Activated B cell treated with CpG ODN at 0.5 μM for 24 hours (primary cell): ENCODE measurements at regions not wholly inside any gene's neighbourhood (a gene's known extent, or its start where the extent isn't known, plus 50 kb on each side); places are given as distances from the start of the nearest gene placed in this dataset.

Source experiments
- ATAC-seq: fragments of 200-7000 bp; cut with Tn5 transposase; one replicate; pipeline ENCODE4 v1.10.0; 2021; ENCODE audit warnings: low read depth, mild to moderate bottlenecking, moderate library complexity
- CTCF ChIA-PET: fragments of 350-600 bp; sonication (Branson Sonifier 250); formaldehyde crosslinking; loops from one replicate; lab custom pipeline; 2021; ENCODE audit warnings: antibody characterized with exemption; lab: Charles Lee
- POLR2A ChIA-PET: fragments of 350-600 bp; sonication (Branson Sonifier 250); formaldehyde crosslinking; loops from one replicate; lab custom pipeline; 2021; ENCODE audit warnings: antibody characterized with exemption; lab: Charles Lee
- DNase-seq: peaks from one replicate; pipeline ENCODE4 v3.0.0; 2022
- H3K27ac Mint-ChIP-seq: one replicate; pipeline ENCODE4 v1.8.0; 2020; ENCODE audit warnings: mixed read lengths
- H3K27me3 Mint-ChIP-seq: one replicate; pipeline ENCODE4 v1.8.0; 2021; ENCODE audit warnings: mixed read lengths
- H3K36me3 Mint-ChIP-seq: one replicate; pipeline ENCODE4 v1.8.0; 2021; ENCODE audit warnings: low read depth, mixed read lengths
- H3K4me1 Mint-ChIP-seq: one replicate; pipeline ENCODE4 v1.8.0; 2021; ENCODE audit warnings: mixed read lengths
- H3K4me3 Mint-ChIP-seq: one replicate; pipeline ENCODE4 v1.8.0; 2020; ENCODE audit warnings: mild to moderate bottlenecking, mixed read lengths
- H3K9me3 Mint-ChIP-seq: one replicate; pipeline ENCODE4 v1.8.0; 2020; ENCODE audit warnings: mixed read lengths
- CTCF ChIP-seq: fragments of 200-600 bp; IDR thresholded peaks from one replicate; pipeline ENCODE4 v1.8.0; 2022; ENCODE audit warnings: antibody characterized with exemption, mild to moderate bottlenecking
- intact Hi-C: fragments of 100-400 bp; cut with micrococcal nuclease; formaldehyde crosslinking; loops from one replicate; pipeline ENCODE4 v1.15.1; 2024

GRCh38 chr4:171087089-171087488, 726.1 kb upstream of the GALNTL6 start:
- CTCF ChIA-PET: no interaction called here
- no peak for ATAC-seq
- intact Hi-C loops: no loop called here

GRCh38 chr4:171067422-171067821, 745.8 kb upstream of the GALNTL6 start:
- ChIA-PET CTCF (no interaction called here), POLR2A (no interaction called here)
- intact Hi-C loops: no loop called here
- Mint-ChIP-seq H3K27ac (no peak overlapping the region), H3K27me3 (no peaks in the 10 kb centered on the region), H3K36me3 (no peaks in the 10 kb centered on the region), H3K4me3 (no peak overlapping the region), H3K9me3 (peaks cover 2% of the 10 kb centered on the region), H3K4me1 (no peaks in the 10 kb centered on the region)
- no peak for DNase-seq
- ATAC-seq: no peak
- TF ChIP-seq CTCF: no peak

More at GRCh38 chr4:171087089-171087488, 726.1 kb upstream of the GALNTL6 start:
- H3K9me3 Mint-ChIP-seq: peaks cover 10% of the 10 kb centered on the region
- no peaks in the 10 kb centered on the region for H3K27me3 Mint-ChIP-seq
- no peak overlapping the region for H3K4me3 Mint-ChIP-seq
- DNase-seq: no peak
- no peak for TF ChIP-seq CTCF
- POLR2A ChIA-PET: no interaction called here
- H3K36me3 Mint-ChIP-seq: no peaks in the 10 kb centered on the region
- no peak overlapping the region for H3K27ac Mint-ChIP-seq
- H3K4me1 Mint-ChIP-seq: no peaks in the 10 kb centered on the region

- no peaks in the 10 kb centered on the region for H3K9me3 Mint-ChIP-seq
- ATAC-seq (no peak), DNase-seq (no peak)
- CTCF ChIA-PET: no interaction called here
- H3K27ac Mint-ChIP-seq: no peak overlapping the region
- POLR2A ChIA-PET: no interaction called here
- intact Hi-C loops: no loop called here
- H3K4me3 Mint-ChIP-seq: no peak overlapping the region
- no peaks in the 10 kb centered on the region for H3K36me3 Mint-ChIP-seq
- H3K27me3 Mint-ChIP-seq: no peaks in the 10 kb centered on the region
- no peak for TF ChIP-seq CTCF
- H3K4me1 Mint-ChIP-seq: no peaks in the 10 kb centered on the region
Observed at GRCh38 chr4:171049380-171049779, 763.8 kb upstream of the GALNTL6 start.

GRCh38 chr4:171042989-171043524, 770.1 kb upstream of the GALNTL6 start:
- no peak for ATAC-seq

GRCh38 chr4:171035909-171036308, 777.3 kb upstream of the GALNTL6 start:
- TF ChIP-seq CTCF: no peak
- ATAC-seq (no peak), DNase-seq (no peak)
- H3K27ac Mint-ChIP-seq: no peak overlapping the region
- no peaks in the 10 kb centered on the region for H3K27me3 Mint-ChIP-seq
- peaks cover 3% of the 10 kb centered on the region for H3K4me1 Mint-ChIP-seq
- H3K36me3 Mint-ChIP-seq: no peaks in the 10 kb centered on the region
- CTCF ChIA-PET: no interaction called here
- intact Hi-C loops: no loop called here
- H3K4me3 Mint-ChIP-seq: no peak overlapping the region
- POLR2A ChIA-PET: no interaction called here
- H3K9me3 Mint-ChIP-seq: no peaks in the 10 kb centered on the region

More at GRCh38 chr4:171042989-171043524, 770.1 kb upstream of the GALNTL6 start:
- ChIA-PET POLR2A (no interaction called here), CTCF (no interaction called here)
- Mint-ChIP-seq H3K27ac (no peak overlapping the region), H3K36me3 (no peaks in the 10 kb centered on the region), H3K4me1 (no peaks in the 10 kb centered on the region), H3K9me3 (no peaks in the 10 kb centered on the region), H3K27me3 (no peaks in the 10 kb centered on the region), H3K4me3 (no peak overlapping the region)
- DNase-seq: no peak
- TF ChIP-seq CTCF: no peak
- intact Hi-C loops: no loop called here
